ENCODE measurements at regions not wholly inside any gene's neighbourhood (a gene's known extent, or its start where the extent isn't known, plus 50 kb on each side); places are given as distances from the start of the nearest gene placed in this dataset.

DNA sequence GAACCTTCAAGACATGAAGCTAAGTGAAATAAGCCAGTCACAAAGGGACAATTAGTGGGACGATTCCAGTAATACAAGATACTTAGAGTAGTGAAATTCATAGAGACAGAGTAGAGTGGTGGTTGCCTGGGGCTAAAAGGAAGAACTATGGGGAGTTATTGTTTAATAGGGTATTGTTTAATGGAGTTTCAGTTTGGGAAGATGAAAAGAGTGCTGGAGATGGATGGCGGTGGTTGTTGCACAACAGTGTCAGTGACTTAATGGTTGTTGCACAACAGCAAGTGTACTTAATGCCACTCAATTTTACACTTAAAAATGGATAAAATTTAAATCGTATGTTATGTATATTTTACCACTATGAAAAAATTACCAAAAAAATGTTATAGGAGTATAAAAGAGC lies 209.7 kb upstream of the TENT5A start (continued):
- TF ChIP-seq GRHL2 (CRISPR knock-in tag; IDR thresholded peaks at IDR 0.05; ENCODE audit: insufficient replicate concordance, severe bottlenecking): no peak
- TF ChIP-seq, protein P1, sequence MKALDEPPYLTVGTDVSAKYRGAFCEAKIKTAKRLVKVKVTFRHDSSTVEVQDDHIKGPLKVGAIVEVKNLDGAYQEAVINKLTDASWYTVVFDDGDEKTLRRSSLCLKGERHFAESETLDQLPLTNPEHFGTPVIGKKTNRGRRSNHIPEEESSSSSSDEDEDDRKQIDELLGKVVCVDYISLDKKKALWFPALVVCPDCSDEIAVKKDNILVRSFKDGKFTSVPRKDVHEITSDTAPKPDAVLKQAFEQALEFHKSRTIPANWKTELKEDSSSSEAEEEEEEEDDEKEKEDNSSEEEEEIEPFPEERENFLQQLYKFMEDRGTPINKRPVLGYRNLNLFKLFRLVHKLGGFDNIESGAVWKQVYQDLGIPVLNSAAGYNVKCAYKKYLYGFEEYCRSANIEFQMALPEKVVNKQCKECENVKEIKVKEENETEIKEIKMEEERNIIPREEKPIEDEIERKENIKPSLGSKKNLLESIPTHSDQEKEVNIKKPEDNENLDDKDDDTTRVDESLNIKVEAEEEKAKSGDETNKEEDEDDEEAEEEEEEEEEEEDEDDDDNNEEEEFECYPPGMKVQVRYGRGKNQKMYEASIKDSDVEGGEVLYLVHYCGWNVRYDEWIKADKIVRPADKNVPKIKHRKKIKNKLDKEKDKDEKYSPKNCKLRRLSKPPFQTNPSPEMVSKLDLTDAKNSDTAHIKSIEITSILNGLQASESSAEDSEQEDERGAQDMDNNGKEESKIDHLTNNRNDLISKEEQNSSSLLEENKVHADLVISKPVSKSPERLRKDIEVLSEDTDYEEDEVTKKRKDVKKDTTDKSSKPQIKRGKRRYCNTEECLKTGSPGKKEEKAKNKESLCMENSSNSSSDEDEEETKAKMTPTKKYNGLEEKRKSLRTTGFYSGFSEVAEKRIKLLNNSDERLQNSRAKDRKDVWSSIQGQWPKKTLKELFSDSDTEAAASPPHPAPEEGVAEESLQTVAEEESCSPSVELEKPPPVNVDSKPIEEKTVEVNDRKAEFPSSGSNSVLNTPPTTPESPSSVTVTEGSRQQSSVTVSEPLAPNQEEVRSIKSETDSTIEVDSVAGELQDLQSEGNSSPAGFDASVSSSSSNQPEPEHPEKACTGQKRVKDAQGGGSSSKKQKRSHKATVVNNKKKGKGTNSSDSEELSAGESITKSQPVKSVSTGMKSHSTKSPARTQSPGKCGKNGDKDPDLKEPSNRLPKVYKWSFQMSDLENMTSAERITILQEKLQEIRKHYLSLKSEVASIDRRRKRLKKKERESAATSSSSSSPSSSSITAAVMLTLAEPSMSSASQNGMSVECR (CRISPR knock-in tag; IDR thresholded peaks at IDR 0.05; ENCODE audit: borderline replicate concordance): no peak
- TF ChIP-seq ATF1 (CRISPR knock-in tag; IDR thresholded peaks at IDR 0.05): no peak
- TF ChIP-seq SP1 (CRISPR knock-in tag; conservative IDR thresholded peaks at IDR 0.05): no peak
- TF ChIP-seq KAT7 (CRISPR knock-in tag; IDR thresholded peaks at IDR 0.05; ENCODE audit: borderline replicate concordance): no peak
- TF ChIP-seq, protein P2, sequence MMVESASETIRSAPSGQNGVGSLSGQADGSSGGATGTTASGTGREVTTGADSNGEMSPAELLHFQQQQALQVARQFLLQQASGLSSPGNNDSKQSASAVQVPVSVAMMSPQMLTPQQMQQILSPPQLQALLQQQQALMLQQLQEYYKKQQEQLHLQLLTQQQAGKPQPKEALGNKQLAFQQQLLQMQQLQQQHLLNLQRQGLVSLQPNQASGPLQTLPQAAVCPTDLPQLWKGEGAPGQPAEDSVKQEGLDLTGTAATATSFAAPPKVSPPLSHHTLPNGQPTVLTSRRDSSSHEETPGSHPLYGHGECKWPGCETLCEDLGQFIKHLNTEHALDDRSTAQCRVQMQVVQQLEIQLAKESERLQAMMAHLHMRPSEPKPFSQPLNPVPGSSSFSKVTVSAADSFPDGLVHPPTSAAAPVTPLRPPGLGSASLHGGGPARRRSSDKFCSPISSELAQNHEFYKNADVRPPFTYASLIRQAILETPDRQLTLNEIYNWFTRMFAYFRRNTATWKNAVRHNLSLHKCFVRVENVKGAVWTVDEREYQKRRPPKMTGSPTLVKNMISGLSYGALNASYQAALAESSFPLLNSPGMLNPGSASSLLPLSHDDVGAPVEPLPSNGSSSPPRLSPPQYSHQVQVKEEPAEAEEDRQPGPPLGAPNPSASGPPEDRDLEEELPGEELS (CRISPR knock-in tag; IDR thresholded peaks at IDR 0.05): no peak
- TF ChIP-seq HMGA2 (CRISPR knock-in tag; IDR thresholded peaks at IDR 0.05): no peak

DNA sequence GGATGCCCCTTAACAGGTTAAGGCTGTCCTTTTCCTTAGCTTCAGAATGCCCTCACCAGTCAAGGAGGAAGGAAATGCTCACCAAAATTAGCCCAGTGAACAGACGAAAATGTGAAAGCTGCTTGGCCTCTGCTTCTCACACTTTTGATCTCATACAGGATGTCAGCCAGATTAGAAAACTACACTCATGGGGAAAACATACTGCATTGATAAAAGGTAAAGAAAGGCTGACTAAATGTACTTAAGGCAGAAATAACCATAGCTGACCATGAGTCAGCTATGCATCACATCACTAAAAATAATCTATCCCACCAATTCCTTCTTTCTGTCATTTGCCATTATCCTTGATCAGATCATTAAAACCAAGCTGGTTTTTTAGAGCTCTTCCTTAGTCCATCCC lies 198.4 kb upstream of the TENT5A start:
- Mint-ChIP-seq H3K27ac (no peak overlapping the region), H3K27me3 (ENCODE audit: low read depth) (no peaks in the 10 kb centered on the region; the same call in 1 of the 2 replicates), H3K4me3 (no peak overlapping the region), H3K4me1 (no peaks in the 10 kb centered on the region), H3K36me3 (no peaks in the 10 kb centered on the region), H3K9me3 (peaks cover 12% of the 10 kb centered on the region; the same call in 1 of the 2 replicates)
- POLR2A ChIA-PET: no interaction called here
- ATAC-seq: no peak
- CTCF ChIA-PET: no interaction called here
- DNase-seq (ENCODE audit: low spot score): no peak
- TF ChIP-seq, protein P3, sequence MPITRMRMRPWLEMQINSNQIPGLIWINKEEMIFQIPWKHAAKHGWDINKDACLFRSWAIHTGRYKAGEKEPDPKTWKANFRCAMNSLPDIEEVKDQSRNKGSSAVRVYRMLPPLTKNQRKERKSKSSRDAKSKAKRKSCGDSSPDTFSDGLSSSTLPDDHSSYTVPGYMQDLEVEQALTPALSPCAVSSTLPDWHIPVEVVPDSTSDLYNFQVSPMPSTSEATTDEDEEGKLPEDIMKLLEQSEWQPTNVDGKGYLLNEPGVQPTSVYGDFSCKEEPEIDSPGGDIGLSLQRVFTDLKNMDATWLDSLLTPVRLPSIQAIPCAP (CRISPR knock-in tag; IDR thresholded peaks at IDR 0.05): no peak
- TF ChIP-seq, protein P4, sequence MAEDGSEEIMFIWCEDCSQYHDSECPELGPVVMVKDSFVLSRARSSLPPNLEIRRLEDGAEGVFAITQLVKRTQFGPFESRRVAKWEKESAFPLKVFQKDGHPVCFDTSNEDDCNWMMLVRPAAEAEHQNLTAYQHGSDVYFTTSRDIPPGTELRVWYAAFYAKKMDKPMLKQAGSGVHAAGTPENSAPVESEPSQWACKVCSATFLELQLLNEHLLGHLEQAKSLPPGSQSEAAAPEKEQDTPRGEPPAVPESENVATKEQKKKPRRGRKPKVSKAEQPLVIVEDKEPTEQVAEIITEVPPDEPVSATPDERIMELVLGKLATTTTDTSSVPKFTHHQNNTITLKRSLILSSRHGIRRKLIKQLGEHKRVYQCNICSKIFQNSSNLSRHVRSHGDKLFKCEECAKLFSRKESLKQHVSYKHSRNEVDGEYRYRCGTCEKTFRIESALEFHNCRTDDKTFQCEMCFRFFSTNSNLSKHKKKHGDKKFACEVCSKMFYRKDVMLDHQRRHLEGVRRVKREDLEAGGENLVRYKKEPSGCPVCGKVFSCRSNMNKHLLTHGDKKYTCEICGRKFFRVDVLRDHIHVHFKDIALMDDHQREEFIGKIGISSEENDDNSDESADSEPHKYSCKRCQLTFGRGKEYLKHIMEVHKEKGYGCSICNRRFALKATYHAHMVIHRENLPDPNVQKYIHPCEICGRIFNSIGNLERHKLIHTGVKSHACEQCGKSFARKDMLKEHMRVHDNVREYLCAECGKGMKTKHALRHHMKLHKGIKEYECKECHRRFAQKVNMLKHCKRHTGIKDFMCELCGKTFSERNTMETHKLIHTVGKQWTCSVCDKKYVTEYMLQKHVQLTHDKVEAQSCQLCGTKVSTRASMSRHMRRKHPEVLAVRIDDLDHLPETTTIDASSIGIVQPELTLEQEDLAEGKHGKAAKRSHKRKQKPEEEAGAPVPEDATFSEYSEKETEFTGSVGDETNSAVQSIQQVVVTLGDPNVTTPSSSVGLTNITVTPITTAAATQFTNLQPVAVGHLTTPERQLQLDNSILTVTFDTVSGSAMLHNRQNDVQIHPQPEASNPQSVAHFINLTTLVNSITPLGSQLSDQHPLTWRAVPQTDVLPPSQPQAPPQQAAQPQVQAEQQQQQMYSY (CRISPR knock-in tag; IDR thresholded peaks at IDR 0.05): no peak
- TF ChIP-seq RELA (CRISPR knock-in tag; IDR thresholded peaks at IDR 0.05; ENCODE audit: borderline replicate concordance) (no peak), TP53 (CRISPR knock-in tag; IDR thresholded peaks at IDR 0.05) (no peak), ZNF416 (CRISPR knock-in tag; IDR thresholded peaks at IDR 0.05) (no peak), ZNF317 (CRISPR knock-in tag; IDR thresholded peaks at IDR 0.05; ENCODE audit: borderline replicate concordance, low read depth) (no peak), SMAD3 (CRISPR knock-in tag; IDR thresholded peaks at IDR 0.05; ENCODE audit: borderline replicate concordance) (no peak), ZNF671 (CRISPR knock-in tag; IDR thresholded peaks at IDR 0.05) (no peak), NFE2L1 (CRISPR knock-in tag; IDR thresholded peaks at IDR 0.05) (no peak), MXD4 (CRISPR knock-in tag; IDR thresholded peaks at IDR 0.05; ENCODE audit: borderline replicate concordance) (no peak), SOX15 (CRISPR knock-in tag; IDR thresholded peaks at IDR 0.05) (no peak), NFYB (CRISPR knock-in tag; conservative IDR thresholded peaks at IDR 0.05; ENCODE audit: low read depth) (no peak), HMGA2 (CRISPR knock-in tag; IDR thresholded peaks at IDR 0.05) (no peak)
- TF ChIP-seq, protein P5, sequence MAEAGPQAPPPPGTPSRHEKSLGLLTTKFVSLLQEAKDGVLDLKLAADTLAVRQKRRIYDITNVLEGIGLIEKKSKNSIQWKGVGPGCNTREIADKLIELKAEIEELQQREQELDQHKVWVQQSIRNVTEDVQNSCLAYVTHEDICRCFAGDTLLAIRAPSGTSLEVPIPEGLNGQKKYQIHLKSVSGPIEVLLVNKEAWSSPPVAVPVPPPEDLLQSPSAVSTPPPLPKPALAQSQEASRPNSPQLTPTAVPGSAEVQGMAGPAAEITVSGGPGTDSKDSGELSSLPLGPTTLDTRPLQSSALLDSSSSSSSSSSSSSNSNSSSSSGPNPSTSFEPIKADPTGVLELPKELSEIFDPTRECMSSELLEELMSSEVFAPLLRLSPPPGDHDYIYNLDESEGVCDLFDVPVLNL (CRISPR knock-in tag; IDR thresholded peaks at IDR 0.05; ENCODE audit: borderline replicate concordance, low read depth): no peak
- TF ChIP-seq, protein P2 (CRISPR knock-in tag; IDR thresholded peaks at IDR 0.05): no peak
- TF ChIP-seq, protein P6, sequence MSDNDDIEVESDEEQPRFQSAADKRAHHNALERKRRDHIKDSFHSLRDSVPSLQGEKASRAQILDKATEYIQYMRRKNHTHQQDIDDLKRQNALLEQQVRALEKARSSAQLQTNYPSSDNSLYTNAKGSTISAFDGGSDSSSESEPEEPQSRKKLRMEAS (CRISPR knock-in tag; IDR thresholded peaks at IDR 0.05): no peak

All from WTC11 (cell line).